ENCODE measurements at regions not wholly inside any gene's neighbourhood (a gene's known extent, or its start where the extent isn't known, plus 50 kb on each side); places are given as distances from the start of the nearest gene placed in this dataset.

DNA sequence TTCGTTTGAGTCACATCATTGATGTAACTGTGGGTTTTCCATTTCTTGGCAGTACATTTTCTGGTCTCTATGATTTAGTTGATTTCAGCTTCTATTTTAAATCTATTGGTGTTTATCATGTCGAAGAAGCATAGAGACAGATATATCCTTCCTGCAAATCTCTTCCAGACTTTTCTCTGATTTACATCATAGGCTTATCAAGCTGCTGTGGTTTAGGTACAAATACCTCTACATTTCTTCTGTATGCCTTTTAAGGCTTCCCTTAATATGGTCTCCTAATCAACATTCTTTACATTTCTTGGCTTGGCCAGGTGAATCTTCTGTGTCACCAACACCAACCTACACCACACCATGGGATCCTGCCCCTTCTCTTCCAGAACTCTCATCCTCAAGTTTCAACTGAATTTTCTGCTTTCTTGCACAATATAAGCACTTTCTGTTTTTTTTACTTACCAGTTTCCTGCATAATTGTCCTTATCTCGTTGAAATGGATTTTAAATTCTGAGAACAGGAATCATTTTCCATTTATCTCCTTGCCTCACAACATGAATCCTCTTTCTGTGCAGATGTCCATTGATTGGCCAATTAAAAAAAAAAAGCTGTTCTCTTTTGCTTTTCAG lies 626.9 kb downstream of the ANKRD50 start:
- H3K4me3 Mint-ChIP-seq = no peak overlapping the region
- H3K9me3 Mint-ChIP-seq = peaks cover 5% of the 10 kb centered on the region
- TF ChIP-seq, protein P1, sequence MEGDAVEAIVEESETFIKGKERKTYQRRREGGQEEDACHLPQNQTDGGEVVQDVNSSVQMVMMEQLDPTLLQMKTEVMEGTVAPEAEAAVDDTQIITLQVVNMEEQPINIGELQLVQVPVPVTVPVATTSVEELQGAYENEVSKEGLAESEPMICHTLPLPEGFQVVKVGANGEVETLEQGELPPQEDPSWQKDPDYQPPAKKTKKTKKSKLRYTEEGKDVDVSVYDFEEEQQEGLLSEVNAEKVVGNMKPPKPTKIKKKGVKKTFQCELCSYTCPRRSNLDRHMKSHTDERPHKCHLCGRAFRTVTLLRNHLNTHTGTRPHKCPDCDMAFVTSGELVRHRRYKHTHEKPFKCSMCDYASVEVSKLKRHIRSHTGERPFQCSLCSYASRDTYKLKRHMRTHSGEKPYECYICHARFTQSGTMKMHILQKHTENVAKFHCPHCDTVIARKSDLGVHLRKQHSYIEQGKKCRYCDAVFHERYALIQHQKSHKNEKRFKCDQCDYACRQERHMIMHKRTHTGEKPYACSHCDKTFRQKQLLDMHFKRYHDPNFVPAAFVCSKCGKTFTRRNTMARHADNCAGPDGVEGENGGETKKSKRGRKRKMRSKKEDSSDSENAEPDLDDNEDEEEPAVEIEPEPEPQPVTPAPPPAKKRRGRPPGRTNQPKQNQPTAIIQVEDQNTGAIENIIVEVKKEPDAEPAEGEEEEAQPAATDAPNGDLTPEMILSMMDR (conservative IDR thresholded peaks at IDR 0.05) = no peak
- no peaks in the 10 kb centered on the region for H3K4me1 Mint-ChIP-seq
- peaks cover 5% of the 10 kb centered on the region for H3K36me3 Mint-ChIP-seq (ENCODE audit: low read depth)
- H3K27me3 Mint-ChIP-seq (ENCODE audit: low read depth) = no peaks in the 10 kb centered on the region
- no peak overlapping the region for H3K27ac Mint-ChIP-seq (ENCODE audit: unreplicated experiment)
- no peak for DNase-seq (ENCODE audit: low read depth, low spot score)

DNA sequence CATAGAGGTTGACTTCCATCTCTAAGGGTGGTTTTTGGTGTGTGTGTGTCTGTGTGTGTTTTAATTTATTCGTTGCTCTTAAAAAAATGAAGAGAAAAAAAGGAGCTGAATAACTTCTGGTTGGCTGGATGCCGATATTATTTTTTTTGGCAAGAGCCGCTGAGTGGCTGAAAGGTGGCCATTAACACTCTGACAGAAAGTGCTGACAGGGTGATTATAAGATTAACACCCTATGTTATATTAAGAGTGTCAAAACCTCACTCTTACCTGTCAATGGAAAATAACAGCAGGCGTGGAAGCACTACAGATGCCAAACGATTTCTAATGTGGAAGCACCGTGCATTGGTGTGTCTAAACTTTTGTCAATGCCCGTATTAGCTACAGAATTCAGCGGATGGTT lies 622.5 kb downstream of the ANKRD50 start:
- H3K4me1 Mint-ChIP-seq = no peaks in the 10 kb centered on the region
- TF ChIP-seq, protein P1 (conservative IDR thresholded peaks at IDR 0.05) = no peak
- H3K36me3 Mint-ChIP-seq (ENCODE audit: low read depth) = peaks cover 10% of the 10 kb centered on the region
- no peaks in the 10 kb centered on the region for H3K27me3 Mint-ChIP-seq (ENCODE audit: low read depth)
- no peak overlapping the region for H3K4me3 Mint-ChIP-seq
- peaks cover 6% of the 10 kb centered on the region for H3K9me3 Mint-ChIP-seq
- no peak overlapping the region for H3K27ac Mint-ChIP-seq (ENCODE audit: unreplicated experiment)
- DNase-seq (ENCODE audit: low read depth, low spot score) = no peak

DNA sequence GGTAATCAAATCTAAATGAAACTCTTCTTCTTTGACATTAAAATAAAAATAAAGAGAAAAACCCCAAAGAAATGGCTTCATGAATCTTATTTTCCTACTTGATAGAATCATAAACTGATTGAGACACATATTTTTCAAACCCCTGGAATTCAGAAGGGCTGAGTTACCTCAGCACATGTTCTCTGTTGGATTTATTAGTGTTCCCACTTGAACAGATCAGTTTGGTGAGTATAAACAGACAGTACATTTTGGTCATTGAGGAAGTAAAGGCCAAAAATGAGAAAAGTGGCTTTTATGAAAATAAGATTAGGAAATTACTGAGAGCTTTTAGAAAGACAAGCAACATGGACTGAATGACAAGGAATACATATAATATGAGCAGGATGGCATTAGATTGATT lies 620.4 kb downstream of the ANKRD50 start:
- Mint-ChIP-seq H3K4me1 (no peaks in the 10 kb centered on the region), H3K27ac (ENCODE audit: unreplicated experiment) (no peak overlapping the region), H3K27me3 (ENCODE audit: low read depth) (no peaks in the 10 kb centered on the region), H3K4me3 (no peak overlapping the region), H3K36me3 (ENCODE audit: low read depth) (peaks cover 5% of the 10 kb centered on the region), H3K9me3 (peaks cover 9% of the 10 kb centered on the region)
- DNase-seq (ENCODE audit: low read depth, low spot score) = no peak
- TF ChIP-seq, protein P1 (conservative IDR thresholded peaks at IDR 0.05) = no peak

DNA sequence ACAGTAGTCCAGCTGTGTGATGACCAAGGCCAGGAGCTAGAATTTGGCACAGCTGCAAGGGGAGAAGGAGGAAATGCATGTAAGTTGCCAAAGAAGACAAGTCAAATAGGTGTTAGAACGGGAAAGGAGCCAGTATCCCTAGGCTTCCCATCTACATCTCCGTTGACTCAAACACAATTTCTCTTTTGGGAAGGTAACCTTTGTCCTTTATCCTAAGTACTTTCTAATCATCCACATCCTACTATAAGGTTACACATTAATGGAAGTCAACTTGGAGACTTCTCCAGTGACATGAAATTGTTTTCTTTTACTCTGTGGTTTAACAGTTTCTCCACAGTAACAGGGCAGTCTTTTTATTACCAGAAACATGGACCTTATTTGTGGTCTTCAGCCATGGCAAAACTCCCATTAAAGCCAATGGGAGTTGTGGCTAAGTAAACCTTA lies 620.0 kb downstream of the ANKRD50 start:
- Mint-ChIP-seq H3K4me3 (no peak overlapping the region), H3K4me1 (no peaks in the 10 kb centered on the region), H3K36me3 (ENCODE audit: low read depth) (peaks cover 5% of the 10 kb centered on the region), H3K27me3 (ENCODE audit: low read depth) (no peaks in the 10 kb centered on the region), H3K9me3 (peaks cover 9% of the 10 kb centered on the region), H3K27ac (ENCODE audit: unreplicated experiment) (no peak overlapping the region)
- TF ChIP-seq, protein P1 (conservative IDR thresholded peaks at IDR 0.05) = no peak
- DNase-seq (ENCODE audit: low read depth, low spot score) = no peak

DNA sequence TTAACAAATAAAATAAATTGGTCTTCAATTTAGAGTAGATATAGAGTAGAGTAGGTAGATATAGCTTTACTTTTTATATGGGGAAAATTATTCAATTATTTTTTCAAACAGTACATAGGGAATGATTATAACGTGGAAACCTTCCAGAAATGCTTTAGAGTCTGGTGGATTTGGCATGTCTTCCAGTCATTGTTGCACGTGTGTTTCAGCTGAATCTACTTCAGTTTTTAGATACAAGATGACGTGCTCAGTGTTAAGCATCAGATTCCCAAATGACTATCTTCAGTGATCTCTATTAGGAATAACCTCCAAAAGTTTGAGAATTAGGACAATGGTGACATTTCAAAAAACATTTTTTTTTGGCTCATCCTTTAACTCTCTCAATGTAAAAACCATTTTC lies 616.9 kb downstream of the ANKRD50 start:
- Mint-ChIP-seq H3K36me3 (ENCODE audit: low read depth) (peaks cover 5% of the 10 kb centered on the region), H3K4me3 (no peak overlapping the region), H3K4me1 (no peaks in the 10 kb centered on the region), H3K27ac (ENCODE audit: unreplicated experiment) (no peak overlapping the region), H3K27me3 (ENCODE audit: low read depth) (no peaks in the 10 kb centered on the region), H3K9me3 (peaks cover 9% of the 10 kb centered on the region)
- no peak for DNase-seq (ENCODE audit: low read depth, low spot score)
- TF ChIP-seq, protein P1 (conservative IDR thresholded peaks at IDR 0.05) = no peak
